GM23338 (cell line): ENCODE measurements at regions not wholly inside any gene's neighbourhood (a gene's known extent, or its start where the extent isn't known, plus 50 kb on each side); places are given as distances from the start of the nearest gene placed in this dataset.
"Not testable (repeated sequence)": the region's sequence is repeated elsewhere in the genome, so short reads cannot be mapped to it uniquely, and the experiment has no call there.

Experiments used
- ATAC-seq: fragments of 200-7000 bp; cut with Tn5 transposase; 3 replicates; pipeline ENCODE4 v1.9.1; 2020
- DNase-seq: peaks from one replicate; pipeline ENCODE4 v3.0.0-alpha.2; 2015; ENCODE audit warnings: low spot score
- H2AFZ ChIP-seq: fragments of 200-600 bp; sonication (generic); 2 replicates; pipeline ENCODE4 v1.8.0; 2016; ENCODE audit warnings: antibody characterized with exemption, mild to moderate bottlenecking, moderate library complexity
- H3F3A ChIP-seq: fragments of 200-600 bp; sonication (generic); replicated peaks from 2 replicates; pipeline ENCODE4 v1.8.0; 2017; ENCODE audit warnings: antibody characterized with exemption, mixed run types, low read depth
- H3K27ac ChIP-seq: fragments of 200-600 bp; sonication (generic); 2 replicates; pipeline ENCODE4 v1.6.1; 2016; ENCODE audit warnings: low read depth
- H3K27me3 ChIP-seq: fragments of 200-600 bp; sonication (generic); 2 replicates; pipeline ENCODE4 v1.8.0; 2016; ENCODE audit warnings: mild to moderate bottlenecking, mixed run types, moderate library complexity; ENCODE audit not compliant: insufficient read depth
- H3K36me3 ChIP-seq: fragments of 200-600 bp; sonication (generic); 2 replicates; pipeline ENCODE4 v1.8.0; 2016; ENCODE audit warnings: mild to moderate bottlenecking; ENCODE audit not compliant: insufficient read depth
- H3K4me1 ChIP-seq: fragments of 200-600 bp; sonication (generic); 2 replicates; pipeline ENCODE4 v1.8.0; 2016; ENCODE audit warnings: mild to moderate bottlenecking, moderate library complexity; ENCODE audit not compliant: insufficient read depth
- H3K4me2 ChIP-seq: fragments of 200-600 bp; sonication (generic); 2 replicates; pipeline ENCODE4 v1.7.1; 2017; ENCODE audit warnings: mixed run types
- H3K4me3 ChIP-seq: fragments of 200-600 bp; sonication (generic); 2 replicates; pipeline ENCODE4 v1.6.1; 2016; ENCODE audit warnings: mixed run types
- H3K79me2 ChIP-seq: fragments of 200-600 bp; sonication (generic); replicated peaks from 2 replicates; pipeline ENCODE4 v1.8.0; 2017; ENCODE audit warnings: mild to moderate bottlenecking; ENCODE audit not compliant: insufficient read depth
- H3K9me2 ChIP-seq: fragments of 200-600 bp; sonication (generic); 2 replicates; pipeline ENCODE4 v1.8.0; 2017; ENCODE audit not compliant: insufficient read depth
- H4K20me1 ChIP-seq: fragments of 200-600 bp; sonication (generic); replicated peaks from 2 replicates; pipeline ENCODE4 v1.8.0; 2017; ENCODE audit warnings: mild to moderate bottlenecking; ENCODE audit not compliant: insufficient read depth
- H3K27ac Mint-ChIP-seq: 2 replicates; pipeline ENCODE4 v1.8.0; 2020; ENCODE audit warnings: inconsistent platforms, mild to moderate bottlenecking, moderate library complexity, mixed read lengths
- H3K27me3 Mint-ChIP-seq: 3 replicates; pipeline ENCODE4 v1.8.0; 2022; ENCODE audit warnings: low read depth, mild to moderate bottlenecking, moderate library complexity, mixed read lengths, inconsistent platforms; ENCODE audit not compliant: insufficient read depth, poor library complexity
- H3K36me3 Mint-ChIP-seq: 3 replicates; pipeline ENCODE4 v1.8.0; 2021; ENCODE audit warnings: low read depth, mild to moderate bottlenecking, inconsistent platforms, moderate library complexity, mixed read lengths
- H3K4me1 Mint-ChIP-seq: 3 replicates; pipeline ENCODE4 v1.8.0; 2020; ENCODE audit warnings: mild to moderate bottlenecking, inconsistent platforms, mixed read lengths
- H3K4me3 Mint-ChIP-seq: 3 replicates; pipeline ENCODE4 v1.8.0; 2021; ENCODE audit warnings: moderate library complexity, mild to moderate bottlenecking, inconsistent platforms, mixed read lengths
- H3K9me3 Mint-ChIP-seq: 3 replicates; pipeline ENCODE4 v1.8.0; 2020; ENCODE audit warnings: moderate library complexity, mild to moderate bottlenecking, inconsistent platforms, mixed read lengths
- CTCF ChIP-seq, 2 experiments: fragments of 200-600 bp in 1 of 2; sonication (generic) in 1 of 2; conservative IDR thresholded peaks; 2 replicates each; pipeline versions ENCODE4 v1.5.1 to v1.6.1; 2016 to 2017; ENCODE audit warnings: antibody characterized with exemption in 2 of 2, low read depth in 2 of 2, mild to moderate bottlenecking in 2 of 2, moderate library complexity in 1 of 2
- ETS1 ChIP-seq: IDR thresholded peaks from 2 replicates; pipeline ENCODE4 v1.6.1; 2016; ENCODE audit warnings: antibody characterized with exemption
- EZH2 ChIP-seq: fragments of 200-600 bp; sonication (generic); IDR thresholded peaks from one replicate; pipeline ENCODE4 v1.8.0; 2017; ENCODE audit warnings: antibody characterized with exemption, mild to moderate bottlenecking, low read depth; ENCODE audit not compliant: unreplicated experiment
- JUNB ChIP-seq: IDR thresholded peaks from one replicate; pipeline ENCODE4 v1.6.1; 2016; ENCODE audit warnings: antibody characterized with exemption; ENCODE audit not compliant: unreplicated experiment
- NANOG ChIP-seq: IDR thresholded peaks from 2 replicates; pipeline ENCODE4 v1.6.1; 2016; ENCODE audit warnings: antibody characterized with exemption, borderline replicate concordance
- POLR2AphosphoS5 ChIP-seq: IDR thresholded peaks from 2 replicates; pipeline ENCODE4 v1.6.1; 2016; ENCODE audit warnings: antibody characterized with exemption, low read depth
- REST ChIP-seq: IDR thresholded peaks from one replicate; pipeline ENCODE4 v1.6.1; 2018; ENCODE audit warnings: antibody characterized with exemption; ENCODE audit not compliant: unreplicated experiment
- STAT1 ChIP-seq: IDR thresholded peaks from one replicate; pipeline ENCODE4 v1.6.1; 2016; ENCODE audit warnings: antibody characterized with exemption; ENCODE audit not compliant: unreplicated experiment
- ZNF114 ChIP-seq: fragments of 250-450 bp; sonication (Bioruptor Pico); IDR thresholded peaks from 2 replicates; pipeline ENCODE4 v1.5.0; 2020; ENCODE audit warnings: mild to moderate bottlenecking, moderate library complexity
- ZNF331 ChIP-seq: fragments of 250-450 bp; sonication (Bioruptor Pico); IDR thresholded peaks from 2 replicates; pipeline ENCODE4 v1.5.0; 2020; ENCODE audit warnings: low read depth, mild to moderate bottlenecking, moderate library complexity

GRCh38 chrX:65928522-65928921 is 111.4 kb downstream of the VSIG4 start (continued):
- TF ChIP-seq ETS1: no peak
- no peak for TF ChIP-seq ZNF114 (CRISPR knock-in tag)
- TF ChIP-seq JUNB: no peak
- no peak for TF ChIP-seq ZNF331 (CRISPR knock-in tag)
- TF ChIP-seq NANOG: no peak
- no peak for TF ChIP-seq CTCF (conservative IDR thresholded peaks at IDR 0.05; ENCODE audit: low read depth in 2 of 2)
- TF ChIP-seq REST: no peak
- TF ChIP-seq POLR2AphosphoS5: no peak
- TF ChIP-seq STAT1: no peak
- no peak for TF ChIP-seq EZH2

GRCh38 chrX:65927386-65927785 is 112.5 kb downstream of the VSIG4 start:
- H3K27me3 Mint-ChIP-seq, H3K4me3 Mint-ChIP-seq, H2AFZ ChIP-seq, H4K20me1 ChIP-seq, H3K36me3 ChIP-seq, H3F3A ChIP-seq, H3K4me1 ChIP-seq, H3K27ac ChIP-seq, ATAC-seq, H3K9me2 ChIP-seq, DNase-seq, H3K27me3 ChIP-seq, H3K4me3 ChIP-seq, H3K36me3 Mint-ChIP-seq, H3K79me2 ChIP-seq, H3K27ac Mint-ChIP-seq, H3K4me2 ChIP-seq, H3K4me1 Mint-ChIP-seq: not testable (repeated sequence)
- peaks cover 14% of the 10 kb centered on the region for H3K9me3 Mint-ChIP-seq
